Activated naive CD4-positive, alpha-beta T cell treated with anti-CD3 and anti-CD28 coated beads for 36 hours (primary cell): ENCODE measurements at regions not wholly inside any gene's neighbourhood (a gene's known extent, or its start where the extent isn't known, plus 50 kb on each side); places are given as distances from the start of the nearest gene placed in this dataset.

ENCODE experiments used
- CTCF ChIA-PET: fragments of 350-600 bp; sonication (Branson Sonifier 250); formaldehyde crosslinking; loops from one replicate; lab custom pipeline; 2021; ENCODE audit warnings: antibody characterized with exemption; lab: Charles Lee
- DNase-seq: peaks from one replicate; pipeline ENCODE4 v3.0.0-alpha.2; 2020
- H3K27ac Mint-ChIP-seq: one replicate; pipeline ENCODE4 v1.8.0; 2021; ENCODE audit warnings: mild to moderate bottlenecking, mixed read lengths
- H3K27me3 Mint-ChIP-seq: one replicate; pipeline ENCODE4 v1.8.0; 2021; ENCODE audit warnings: low read depth, mixed read lengths
- H3K36me3 Mint-ChIP-seq: one replicate; pipeline ENCODE4 v1.8.0; 2021; ENCODE audit warnings: low read depth, mixed read lengths
- H3K4me1 Mint-ChIP-seq: one replicate; pipeline ENCODE4 v1.8.0; 2021; ENCODE audit warnings: low read depth, mixed read lengths
- H3K4me3 Mint-ChIP-seq: one replicate; pipeline ENCODE4 v1.8.0; 2021; ENCODE audit warnings: mild to moderate bottlenecking, moderate library complexity, mixed read lengths
- H3K9me3 Mint-ChIP-seq: one replicate; pipeline ENCODE4 v1.8.0; 2021; ENCODE audit warnings: mixed read lengths
- intact Hi-C: fragments of 100-400 bp; cut with micrococcal nuclease; formaldehyde crosslinking; loops from one replicate; pipeline ENCODE4 v1.15.1; 2023

DNA sequence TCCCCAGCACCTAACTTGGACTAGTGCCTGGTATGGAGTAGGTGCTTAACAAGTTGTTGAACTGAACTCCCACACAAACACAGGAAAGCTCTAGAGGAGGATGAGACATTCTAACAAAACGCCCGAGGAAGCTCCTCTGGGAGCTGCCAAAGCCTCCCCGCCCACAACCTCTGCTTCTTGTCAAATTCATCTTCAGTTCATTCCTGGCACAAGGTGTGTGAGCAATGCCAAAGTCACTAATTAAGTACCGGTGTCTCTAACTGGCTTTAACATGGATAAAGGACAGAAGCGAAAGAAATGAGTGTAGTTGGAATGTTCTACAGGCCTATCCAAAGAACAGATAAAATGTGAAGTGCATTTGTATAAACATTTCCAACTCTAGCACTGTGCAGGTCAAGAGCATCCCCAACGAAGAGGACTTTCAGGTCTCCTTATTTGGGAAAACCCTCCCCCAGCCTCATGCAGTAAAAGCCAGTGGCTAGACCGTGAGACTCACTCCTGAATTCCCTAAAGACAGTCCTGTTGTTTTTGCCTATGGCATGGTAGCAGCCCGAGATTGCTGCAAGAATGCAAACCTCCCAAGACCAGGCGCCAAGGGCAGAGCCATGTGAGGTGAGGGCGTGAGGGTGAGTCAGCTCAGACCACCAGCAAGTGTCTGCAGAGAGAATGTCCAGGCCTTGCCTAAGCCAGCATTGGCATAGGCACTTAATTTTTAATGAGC lies 72.2 kb upstream of the KLF3 start:
- no peak overlapping the region for H3K4me3 Mint-ChIP-seq
- H3K4me1 Mint-ChIP-seq, result no peaks in the 10 kb centered on the region
- no peaks in the 10 kb centered on the region for H3K36me3 Mint-ChIP-seq
- intact Hi-C loops, result no loop called here
- no peaks in the 10 kb centered on the region for H3K27me3 Mint-ChIP-seq
- H3K9me3 Mint-ChIP-seq, result no peaks in the 10 kb centered on the region
- DNase-seq, result no peak
- CTCF ChIA-PET, result no interaction called here
- H3K27ac Mint-ChIP-seq, result no peak overlapping the region

DNA sequence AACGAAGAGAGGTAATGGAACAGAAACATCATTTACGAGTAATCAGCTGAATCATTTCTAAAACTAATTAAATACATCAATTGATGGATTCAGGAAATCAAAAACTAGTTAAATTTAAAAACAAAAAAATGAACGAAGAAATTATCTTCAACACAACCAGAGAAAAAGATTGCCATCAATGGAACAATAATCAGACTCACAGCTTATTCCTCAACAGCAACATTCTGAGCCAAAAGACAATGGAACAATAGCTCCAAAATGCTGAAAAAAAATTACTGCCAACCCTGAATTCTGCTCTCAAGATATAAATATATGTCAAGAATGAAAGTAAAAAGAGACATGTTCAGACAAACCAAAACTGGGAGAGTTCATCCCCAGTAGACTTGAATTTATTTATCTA lies 65.5 kb upstream of the KLF3 start:
- intact Hi-C loops, result no loop called here
- no peaks in the 10 kb centered on the region for H3K4me1 Mint-ChIP-seq
- CTCF ChIA-PET, result interaction anchor here (1.1 kb wide), 1 partner anchor 78 kb away, joined by 4 read pairs; no protein-coding TSS in a partner anchor

DNA sequence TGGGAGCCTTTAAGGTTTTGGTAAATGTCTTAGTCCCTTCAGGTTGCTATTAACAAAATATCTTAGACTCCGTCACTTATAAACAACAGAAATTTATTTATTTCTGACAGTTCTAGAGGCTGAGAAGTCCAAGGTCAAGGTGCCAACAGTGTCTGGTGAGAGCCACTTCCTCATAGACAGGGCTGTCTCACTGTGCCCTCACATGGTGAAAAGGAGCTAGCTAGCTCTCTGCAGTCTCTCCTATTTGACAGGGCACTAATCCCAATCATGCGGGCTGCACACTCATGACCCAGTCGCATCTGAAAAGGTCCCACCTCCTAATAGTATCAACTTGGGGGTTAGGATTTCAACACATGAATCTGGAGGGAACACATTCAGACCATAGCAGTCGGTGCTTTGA lies 63.4 kb upstream of the KLF3 start:
- CTCF ChIA-PET, result no interaction called here
- no peak for DNase-seq

More for the DNA sequence above, 65.5 kb upstream of the KLF3 start:
- Mint-ChIP-seq H3K27ac (no peak overlapping the region), H3K4me3 (no peak overlapping the region), H3K9me3 (no peaks in the 10 kb centered on the region), H3K27me3 (no peaks in the 10 kb centered on the region), H3K36me3 (no peaks in the 10 kb centered on the region)
- DNase-seq, result no peak

DNA sequence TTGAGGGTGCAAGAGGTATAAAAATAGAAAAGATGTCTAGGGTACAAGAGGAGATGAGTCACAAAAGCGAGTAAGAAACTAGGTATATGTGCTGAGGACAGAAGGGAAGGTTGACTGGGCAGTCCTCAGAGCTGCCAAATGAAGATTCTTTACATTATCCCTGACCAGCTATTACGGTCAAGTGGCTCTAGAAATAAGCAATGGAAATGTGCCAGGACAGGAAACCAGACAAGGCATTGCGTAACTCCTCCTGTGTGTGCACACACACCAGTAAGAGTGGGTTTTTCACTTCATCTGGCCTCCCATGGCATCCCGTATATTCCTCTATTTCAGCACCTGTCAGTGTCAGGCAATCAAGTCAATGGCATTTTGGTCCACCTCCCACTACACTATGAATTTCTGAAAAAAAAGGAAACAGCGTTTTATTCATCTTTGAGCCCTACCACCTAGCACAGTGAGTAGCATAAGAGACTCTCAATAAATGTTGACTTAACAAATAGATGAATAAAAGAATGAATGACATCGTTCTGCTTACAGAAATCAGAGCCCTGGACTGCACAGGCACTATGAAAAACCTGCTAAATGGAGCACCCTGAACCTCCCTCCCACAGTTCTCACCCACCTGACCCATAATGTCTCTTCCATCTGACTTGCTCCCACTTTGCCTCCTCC lies 62.6 kb upstream of the KLF3 start:
- H3K27ac Mint-ChIP-seq, result no peak overlapping the region
- H3K4me3 Mint-ChIP-seq, result no peak overlapping the region
- H3K9me3 Mint-ChIP-seq, result no peaks in the 10 kb centered on the region
- peaks cover 20% of the 10 kb centered on the region for H3K4me1 Mint-ChIP-seq
- no peaks in the 10 kb centered on the region for H3K36me3 Mint-ChIP-seq
- no peaks in the 10 kb centered on the region for H3K27me3 Mint-ChIP-seq
- intact Hi-C loops, result loop anchor here (2.0 to 10.0 kb wide), 3 partner anchors 131 to 537 kb away; no protein-coding TSS in a partner anchor
- CTCF ChIA-PET, result no interaction called here
- DNase-seq, result no peak

More for the DNA sequence above, 63.4 kb upstream of the KLF3 start:
- Mint-ChIP-seq H3K36me3 (no peaks in the 10 kb centered on the region), H3K9me3 (no peaks in the 10 kb centered on the region), H3K4me1 (peaks cover 12% of the 10 kb centered on the region), H3K4me3 (no peak overlapping the region), H3K27ac (no peak overlapping the region), H3K27me3 (no peaks in the 10 kb centered on the region)
- intact Hi-C loops, result loop anchor here (2.0 to 10.0 kb wide), 3 partner anchors 132 to 536 kb away; no protein-coding TSS in a partner anchor

DNA sequence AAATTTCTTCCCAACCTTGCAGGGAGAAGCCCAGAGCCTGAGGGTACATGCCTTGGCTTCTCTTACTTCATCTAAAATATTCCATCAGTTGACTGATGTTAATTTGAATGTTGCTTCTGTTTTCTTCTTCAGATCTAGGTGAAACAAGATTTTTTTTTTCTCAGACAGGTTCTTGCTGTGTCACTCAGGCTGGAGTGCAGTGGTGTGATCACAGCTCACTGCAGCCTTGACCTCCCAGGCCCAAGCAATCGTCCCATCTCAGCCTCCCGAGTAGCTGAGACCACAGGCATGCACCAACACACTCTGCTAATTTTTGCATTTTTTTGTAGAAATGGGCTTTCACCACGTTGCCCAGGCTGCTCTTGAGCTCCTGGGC lies 62.1 kb upstream of the KLF3 start:
- Mint-ChIP-seq H3K27ac (no peak overlapping the region), H3K9me3 (no peaks in the 10 kb centered on the region), H3K4me3 (no peak overlapping the region), H3K27me3 (no peaks in the 10 kb centered on the region), H3K36me3 (no peaks in the 10 kb centered on the region), H3K4me1 (peaks cover 25% of the 10 kb centered on the region)
- intact Hi-C loops, result loop anchor here (2.0 to 10.0 kb wide), 3 partner anchors 130 to 537 kb away; no protein-coding TSS in a partner anchor
- CTCF ChIA-PET, result no interaction called here
- DNase-seq, result no peak

DNA sequence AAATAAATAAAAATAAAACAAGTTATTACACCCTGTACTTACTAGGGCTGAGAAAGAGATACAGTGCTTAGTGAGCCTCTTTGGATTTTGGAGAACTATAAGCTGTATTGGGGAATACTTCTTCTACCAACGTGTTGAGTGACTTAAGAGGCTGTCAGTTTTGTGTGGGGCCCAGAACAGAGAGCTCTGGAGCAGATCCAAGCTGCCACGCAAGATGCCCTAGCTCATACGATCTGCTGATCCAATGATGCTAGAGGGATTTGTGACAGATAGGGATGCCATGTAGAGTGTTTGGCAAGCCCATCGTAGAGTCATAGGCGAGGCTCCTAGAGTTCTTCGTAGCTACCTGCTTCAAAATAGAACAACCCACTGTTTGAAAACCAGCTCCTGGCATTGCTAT lies 60.3 kb upstream of the KLF3 start:
- Mint-ChIP-seq H3K4me3 (no peak overlapping the region), H3K27ac (no peak overlapping the region), H3K36me3 (no peaks in the 10 kb centered on the region), H3K9me3 (no peaks in the 10 kb centered on the region), H3K27me3 (no peaks in the 10 kb centered on the region), H3K4me1 (peaks cover 25% of the 10 kb centered on the region)
- DNase-seq, result no peak
- intact Hi-C loops, result loop anchor here (5.0 to 10.0 kb wide), 2 partner anchors 129 to 539 kb away; no protein-coding TSS in a partner anchor
- CTCF ChIA-PET, result interaction anchor here (0.6 kb wide), 1 partner anchor 256 kb away, joined by 5 read pairs; no protein-coding TSS in a partner anchor

DNA sequence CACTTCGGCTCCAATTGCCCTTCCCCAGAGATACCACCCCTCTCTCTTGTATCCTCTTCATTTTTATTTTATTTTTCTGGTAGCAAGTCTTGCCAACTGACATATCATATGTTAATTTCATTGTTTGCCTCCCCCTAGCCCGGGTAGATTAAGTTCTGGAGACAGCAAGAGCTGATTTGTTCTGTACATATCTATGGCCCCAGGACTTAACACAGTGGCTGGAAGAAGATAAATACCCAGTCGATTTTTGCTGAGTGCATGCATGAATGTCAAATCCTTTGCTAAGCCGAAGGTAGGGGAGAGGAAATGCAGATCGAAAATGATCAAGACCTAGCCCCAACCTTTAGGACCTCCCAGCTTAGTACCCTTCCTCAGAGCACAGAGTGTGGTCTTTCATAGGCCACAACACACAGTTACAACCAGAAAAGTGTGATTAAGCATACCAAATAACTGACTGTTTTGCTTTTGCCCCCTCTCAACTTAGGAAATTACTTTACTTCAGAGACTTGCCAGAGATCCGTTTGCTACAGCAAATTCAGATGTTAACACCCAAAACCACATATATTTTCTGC lies 58.7 kb upstream of the KLF3 start:
- Mint-ChIP-seq H3K27me3 (no peaks in the 10 kb centered on the region), H3K4me3 (no peak overlapping the region), H3K4me1 (peaks cover 36% of the 10 kb centered on the region), H3K27ac (no peak overlapping the region), H3K36me3 (no peaks in the 10 kb centered on the region), H3K9me3 (no peaks in the 10 kb centered on the region)
- no peak for DNase-seq
- intact Hi-C loops, result loop anchor here (5.0 to 10.0 kb wide), 2 partner anchors 418 to 540 kb away; no protein-coding TSS in a partner anchor
- CTCF ChIA-PET, result no interaction called here

DNA sequence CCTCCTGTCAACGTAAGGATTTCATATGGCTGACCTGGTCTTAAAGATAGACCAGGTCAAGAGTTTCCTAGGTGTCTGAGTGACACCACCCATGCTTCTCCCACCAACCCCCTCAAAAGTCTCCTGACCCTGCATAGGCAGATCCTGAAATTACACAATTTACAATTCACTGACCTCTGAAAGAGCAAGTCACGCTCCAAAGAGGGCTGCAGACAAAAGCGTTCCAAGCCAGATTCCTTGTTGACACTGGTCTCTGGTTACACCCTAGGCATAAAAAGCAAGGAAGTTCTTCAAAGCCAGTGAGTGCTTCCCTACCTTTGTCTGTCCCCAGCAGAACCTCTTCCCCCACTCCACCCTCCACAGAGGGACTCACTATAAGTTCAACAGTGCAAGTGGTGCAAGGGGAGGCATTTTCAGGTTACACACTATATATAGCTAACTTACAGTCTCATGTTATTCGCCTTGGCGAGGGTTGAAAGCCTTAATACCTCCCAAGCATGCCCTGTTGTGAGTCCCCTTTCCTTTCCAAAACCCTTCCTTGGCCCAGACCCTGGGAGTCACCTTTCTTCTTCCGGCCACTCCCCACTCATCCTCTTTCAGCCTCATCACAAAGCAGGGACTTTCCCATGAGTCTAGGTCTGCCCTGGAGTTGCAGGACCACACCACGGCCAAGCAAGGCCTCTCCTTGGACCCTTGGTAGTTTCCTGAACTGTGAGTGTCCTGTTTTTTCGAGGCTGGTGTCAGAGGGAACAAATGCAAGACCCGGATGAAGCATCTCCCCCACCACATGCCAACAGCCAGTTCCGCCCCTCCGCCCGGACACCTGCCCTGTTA lies 58.0 kb upstream of the KLF3 start:
- intact Hi-C loops, result loop anchor here (5.0 to 10.0 kb wide), 2 partner anchors 419 to 541 kb away; no protein-coding TSS in a partner anchor
- H3K27ac Mint-ChIP-seq, result no peak overlapping the region
- H3K9me3 Mint-ChIP-seq, result no peaks in the 10 kb centered on the region
- no peak overlapping the region for H3K4me3 Mint-ChIP-seq
- DNase-seq, result no peak
- CTCF ChIA-PET, result no interaction called here
- no peaks in the 10 kb centered on the region for H3K36me3 Mint-ChIP-seq
- peaks cover 36% of the 10 kb centered on the region for H3K4me1 Mint-ChIP-seq
- H3K27me3 Mint-ChIP-seq, result no peaks in the 10 kb centered on the region

DNA sequence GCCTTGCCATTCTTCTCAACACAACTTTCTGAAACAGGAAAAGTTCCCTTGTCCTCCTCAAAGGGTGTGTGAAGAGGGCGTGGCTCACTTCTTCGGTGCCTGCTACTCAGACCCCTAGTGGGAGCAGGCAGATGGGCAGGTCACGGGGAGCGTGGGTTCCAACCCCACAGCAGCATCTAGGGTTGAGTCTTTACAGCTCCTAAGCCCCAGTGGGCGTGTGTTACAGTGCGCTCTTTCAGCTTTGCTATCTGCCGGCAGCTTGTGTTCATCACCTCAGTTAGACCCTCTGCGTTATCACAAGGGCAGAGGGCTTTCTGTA lies 57.5 kb upstream of the KLF3 start:
- Mint-ChIP-seq H3K27ac (no peak overlapping the region), H3K4me1 (peaks cover 36% of the 10 kb centered on the region), H3K9me3 (no peaks in the 10 kb centered on the region), H3K36me3 (no peaks in the 10 kb centered on the region), H3K27me3 (no peaks in the 10 kb centered on the region), H3K4me3 (no peak overlapping the region)
- CTCF ChIA-PET, result no interaction called here
- intact Hi-C loops, result loop anchor here (5.0 to 10.0 kb wide), 2 partner anchors 419 to 542 kb away; no protein-coding TSS in a partner anchor
- DNase-seq, result no peak

DNA sequence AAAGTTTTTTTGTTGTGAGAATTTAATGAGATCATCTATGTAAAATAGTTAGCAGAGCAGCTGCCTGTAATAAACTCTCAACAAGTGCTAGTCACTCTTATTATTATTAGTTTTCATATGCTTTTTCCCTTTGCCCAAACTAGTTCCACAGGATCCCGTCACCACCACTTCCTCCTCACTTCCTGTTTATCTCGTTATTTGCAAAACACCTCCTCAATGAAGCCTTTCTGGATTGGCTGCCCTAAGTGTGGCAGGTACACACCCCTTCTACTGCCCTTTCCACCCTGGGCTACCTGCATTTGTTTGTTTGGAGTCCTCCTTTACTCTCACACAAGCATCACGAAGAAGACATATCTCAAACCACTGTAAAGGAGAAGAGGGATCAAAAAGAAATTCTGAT lies 54.4 kb upstream of the KLF3 start:
- Mint-ChIP-seq H3K27me3 (no peaks in the 10 kb centered on the region), H3K27ac (no peak overlapping the region), H3K9me3 (no peaks in the 10 kb centered on the region), H3K4me1 (peaks cover 42% of the 10 kb centered on the region), H3K4me3 (no peak overlapping the region), H3K36me3 (no peaks in the 10 kb centered on the region)
- intact Hi-C loops, result loop anchor here (5.0 to 10.0 kb wide), 2 partner anchors 422 to 545 kb away; no protein-coding TSS in a partner anchor
- DNase-seq, result no peak
- CTCF ChIA-PET, result no interaction called here

DNA sequence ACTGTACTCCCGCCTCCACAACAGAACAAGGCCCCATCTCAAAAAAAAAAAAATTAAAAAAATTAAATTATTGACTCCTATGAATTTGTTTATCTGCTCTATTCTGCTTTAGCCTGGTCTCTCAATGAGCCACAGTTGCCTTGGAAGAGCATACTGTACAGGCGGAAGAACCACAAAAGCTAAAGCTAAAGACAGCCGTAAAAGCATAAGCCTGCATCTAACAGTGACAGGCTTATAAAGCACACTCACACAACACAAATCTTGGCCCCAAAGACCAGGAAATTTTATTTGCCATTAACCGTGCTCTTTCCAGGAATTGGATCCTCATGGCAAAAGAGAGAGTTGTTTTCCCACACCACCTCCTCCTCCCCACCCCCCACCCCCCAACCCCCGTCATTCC lies 53.5 kb upstream of the KLF3 start:
- no peak overlapping the region for H3K4me3 Mint-ChIP-seq
- H3K9me3 Mint-ChIP-seq, result no peaks in the 10 kb centered on the region
- no peaks in the 10 kb centered on the region for H3K36me3 Mint-ChIP-seq
- CTCF ChIA-PET, result interaction anchor here (0.6 kb wide), 1 partner anchor 1014 kb away, joined by 4 read pairs; no protein-coding TSS in a partner anchor
- DNase-seq, result no peak
- intact Hi-C loops, result no loop called here
- no peak overlapping the region for H3K27ac Mint-ChIP-seq
- no peaks in the 10 kb centered on the region for H3K27me3 Mint-ChIP-seq
- H3K4me1 Mint-ChIP-seq, result peaks cover 36% of the 10 kb centered on the region

DNA sequence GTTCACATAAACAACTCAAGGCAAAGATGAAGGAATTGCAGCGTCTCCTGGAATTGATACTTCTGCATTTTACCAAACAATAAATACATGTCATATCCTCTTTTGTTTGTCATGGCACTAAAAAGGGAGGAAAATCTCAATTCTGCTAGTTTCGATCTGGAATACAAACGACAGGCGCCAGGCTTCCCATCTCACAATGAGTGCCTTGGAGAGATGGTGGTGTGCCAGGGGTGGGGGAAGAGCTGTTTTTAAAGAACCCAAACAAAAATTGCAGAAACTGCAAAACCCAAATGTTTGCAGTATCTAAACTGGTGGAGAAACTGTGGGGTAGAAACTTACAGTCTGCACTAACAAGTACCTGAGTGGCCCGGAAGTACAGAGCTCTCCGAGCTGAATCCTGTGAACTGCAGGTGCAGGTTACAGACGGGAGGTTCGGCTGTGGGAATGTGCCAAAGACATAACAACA lies 53.0 kb upstream of the KLF3 start:
- CTCF ChIA-PET, result interaction anchor here (0.6 kb wide), 1 partner anchor 1015 kb away, joined by 4 read pairs; no protein-coding TSS in a partner anchor
- no peaks in the 10 kb centered on the region for H3K9me3 Mint-ChIP-seq
- intact Hi-C loops, result no loop called here
- H3K27me3 Mint-ChIP-seq, result no peaks in the 10 kb centered on the region
- H3K4me3 Mint-ChIP-seq, result no peak overlapping the region
- DNase-seq, result no peak
- H3K36me3 Mint-ChIP-seq, result no peaks in the 10 kb centered on the region
- H3K4me1 Mint-ChIP-seq, result peaks cover 34% of the 10 kb centered on the region
- H3K27ac Mint-ChIP-seq, result peak overlapping the region; percentile 15
